GM18951 (cell line): ENCODE measurements at regions not wholly inside any gene's neighbourhood (a gene's known extent, or its start where the extent isn't known, plus 50 kb on each side); places are given as distances from the start of the nearest gene placed in this dataset.

Source experiments
- POLR2A ChIP-seq: IDR thresholded peaks from 4 replicates; pipeline ENCODE4 v1.6.1; 2011; ENCODE audit warnings: mild to moderate bottlenecking; ENCODE audit not compliant: insufficient read length, insufficient read depth; ENCODE audit errors: extremely low read depth
- in situ Hi-C: fragments of 300-500 bp; cut with MboI; formaldehyde crosslinking; loops from one replicate; pipeline ENCODE4 v1.12.0; 2022; ENCODE audit warnings: low sequenced_read_pairs, mixed read lengths, inconsistent platforms; ENCODE audit not compliant: unreplicated experiment

DNA sequence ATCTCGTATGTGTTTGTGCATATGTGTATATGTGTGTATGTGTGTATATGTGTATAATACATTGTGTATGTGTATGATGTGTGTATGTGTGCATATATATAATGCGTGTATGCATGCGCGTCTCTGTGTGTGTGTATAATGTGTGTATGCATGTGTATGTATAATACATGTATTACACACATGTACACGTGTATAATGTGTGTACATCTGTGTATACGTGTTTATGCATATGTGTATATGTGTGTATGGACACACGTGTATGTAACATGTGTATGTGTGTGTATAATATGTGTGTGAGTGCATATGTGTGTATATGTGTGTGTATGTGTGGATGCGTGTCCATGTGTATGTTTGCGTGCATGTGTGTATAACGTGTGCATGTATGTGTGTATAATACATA is 433.7 kb upstream of the RBFOX1 start:
- TF ChIP-seq POLR2A, result no peak
- in situ Hi-C loops, result no loop called here

DNA sequence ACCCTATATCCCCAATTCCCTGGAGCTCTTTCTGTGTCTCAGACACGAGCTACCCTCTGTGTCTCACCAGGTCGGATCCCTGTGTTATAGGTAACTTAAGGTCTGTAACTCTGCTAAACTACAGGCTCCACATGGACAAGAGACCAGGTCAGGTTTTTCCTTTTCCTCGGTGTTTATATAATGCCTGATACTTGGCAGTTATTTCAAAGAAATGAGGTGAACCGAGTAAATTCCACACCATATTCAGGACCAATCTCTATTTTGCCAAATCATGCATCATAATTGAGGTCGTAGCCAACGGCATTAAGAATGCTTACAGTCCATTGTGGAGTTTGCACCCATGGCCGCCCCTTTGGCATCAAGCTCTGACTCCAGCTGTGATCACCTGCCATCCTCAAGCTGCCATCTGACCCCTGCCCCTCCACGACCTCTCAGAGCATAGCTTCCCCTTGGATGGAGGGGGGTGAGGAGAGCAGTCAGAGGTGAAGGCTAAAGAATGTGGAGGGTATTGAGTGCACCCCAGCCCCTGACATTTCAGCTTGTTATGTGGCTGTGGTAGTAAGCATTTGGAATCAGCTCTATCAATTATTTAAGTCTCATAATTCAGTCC is 434.7 kb upstream of the RBFOX1 start:
- in situ Hi-C loops, result no loop called here

DNA sequence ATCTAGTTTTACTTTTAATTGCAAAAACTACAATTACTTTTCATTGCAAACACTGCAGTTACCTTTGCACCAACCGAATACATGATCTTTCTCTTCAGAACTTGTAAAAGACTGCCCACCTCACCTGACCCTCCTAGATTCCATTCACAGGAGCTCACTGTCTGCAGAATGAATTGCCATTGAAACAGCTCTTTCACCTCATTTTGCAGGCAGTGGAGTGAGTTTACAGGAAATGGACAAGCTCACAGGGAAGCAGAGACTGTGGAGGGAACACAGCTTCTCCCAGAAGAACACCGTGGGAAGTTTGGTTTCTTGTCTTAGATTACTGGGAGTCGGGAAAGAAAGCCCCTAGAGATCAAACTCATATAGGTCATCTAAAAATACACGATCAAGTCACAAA is 439.7 kb upstream of the RBFOX1 start:
- in situ Hi-C loops, result no loop called here
- no peak for TF ChIP-seq POLR2A

More for the DNA sequence above, 434.7 kb upstream of the RBFOX1 start:
- TF ChIP-seq POLR2A, result no peak

DNA sequence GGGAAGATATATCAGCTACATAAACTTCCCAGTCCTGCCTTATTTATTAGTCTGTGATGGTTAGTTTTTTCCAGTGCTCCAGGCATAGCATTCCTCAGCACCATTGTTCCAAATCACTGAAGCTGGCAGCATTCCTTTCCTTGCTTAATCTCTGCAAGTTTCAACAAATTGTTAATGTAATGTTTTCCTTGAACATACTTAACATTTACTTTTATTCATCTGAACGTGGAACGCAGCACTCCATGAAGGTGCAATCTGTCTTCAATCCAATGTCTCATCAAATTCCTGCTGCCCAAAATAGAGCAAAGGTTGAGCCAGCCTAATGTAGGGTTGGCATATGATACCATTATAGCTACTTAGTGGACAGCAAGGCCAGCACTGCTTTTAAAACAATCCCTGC is 441.1 kb upstream of the RBFOX1 start:
- TF ChIP-seq POLR2A, result no peak
- in situ Hi-C loops, result no loop called here

DNA sequence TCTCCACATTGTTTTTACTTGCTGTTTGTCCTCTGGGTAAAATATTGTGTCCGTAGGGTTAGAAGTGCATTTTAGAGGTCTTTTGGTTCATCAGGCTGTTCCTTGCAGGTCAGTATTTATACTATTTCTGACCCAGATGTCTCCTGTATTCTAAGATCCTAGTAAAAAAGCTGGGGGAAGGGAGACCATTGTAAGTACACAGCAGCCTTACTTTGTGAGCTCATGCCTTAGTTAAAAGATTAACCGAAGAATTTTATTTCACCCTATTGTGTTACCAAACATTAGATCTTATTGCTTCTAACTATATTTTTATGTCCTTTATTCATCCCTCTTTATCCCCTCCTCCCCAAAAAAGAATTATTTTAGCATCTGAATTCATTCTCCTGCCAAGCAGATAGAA is 444.1 kb upstream of the RBFOX1 start:
- in situ Hi-C loops, result no loop called here
- TF ChIP-seq POLR2A, result no peak

DNA sequence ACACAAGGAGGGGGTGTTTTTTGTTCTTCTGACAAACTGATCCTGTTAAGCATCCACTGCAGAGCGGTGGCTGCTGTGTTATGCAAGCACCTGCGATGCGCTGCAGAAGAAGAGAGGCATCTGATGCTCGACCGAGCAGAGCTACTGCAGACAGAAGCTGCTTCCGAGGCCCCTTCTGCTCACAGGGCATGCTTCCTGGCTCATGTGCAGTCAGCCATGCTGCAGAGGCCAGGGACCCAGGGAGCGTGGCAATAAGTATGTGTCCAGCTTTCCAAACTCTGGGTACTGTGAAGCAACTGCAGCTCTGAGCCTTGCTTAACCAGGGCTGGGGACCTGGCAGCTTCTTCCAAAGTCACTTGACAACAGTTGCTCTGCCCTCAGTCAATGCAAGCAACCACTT is 448.6 kb upstream of the RBFOX1 start:
- in situ Hi-C loops, result no loop called here
- no peak for TF ChIP-seq POLR2A

DNA sequence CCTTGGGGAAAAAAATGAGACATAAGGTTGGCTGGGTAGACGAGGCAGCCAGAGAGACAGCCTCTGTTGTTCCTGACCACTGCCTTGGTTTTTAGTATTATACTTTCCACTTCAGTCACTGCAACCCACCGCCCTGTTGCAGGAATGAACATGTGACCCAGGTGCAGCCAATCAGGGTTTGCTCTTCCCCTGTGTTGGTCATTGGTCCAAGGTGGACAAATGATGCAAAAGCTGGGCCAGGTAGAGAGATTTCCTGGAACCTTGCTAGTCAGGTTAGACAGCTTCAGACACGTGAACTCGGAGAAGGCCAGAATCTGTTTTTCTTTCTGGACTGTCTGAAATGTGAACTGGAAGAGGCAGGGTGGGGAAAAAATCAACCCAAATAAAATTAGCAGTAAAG is 452.4 kb upstream of the RBFOX1 start:
- in situ Hi-C loops, result no loop called here
- TF ChIP-seq POLR2A, result no peak

DNA sequence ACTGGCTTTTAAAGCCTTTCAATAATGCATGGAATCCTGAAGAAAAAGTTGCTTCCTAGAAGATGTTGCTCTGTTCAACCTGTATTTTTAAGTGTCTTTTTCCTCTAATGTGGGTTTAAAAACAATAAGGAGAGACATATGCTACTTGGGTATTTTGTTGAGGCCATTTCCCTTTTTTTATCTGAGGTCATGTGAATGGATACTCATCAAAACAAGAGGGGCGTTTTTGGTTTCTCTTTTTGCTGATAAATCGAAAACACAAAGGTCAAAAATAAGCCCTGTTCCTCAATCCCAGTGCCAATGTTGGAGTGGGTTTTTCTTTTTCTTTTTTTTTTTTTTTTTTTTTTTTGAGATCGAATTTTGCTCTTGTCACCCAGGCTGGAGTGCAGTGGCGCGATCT is 468.0 kb upstream of the RBFOX1 start:
- in situ Hi-C loops, result no loop called here
- TF ChIP-seq POLR2A, result no peak

DNA sequence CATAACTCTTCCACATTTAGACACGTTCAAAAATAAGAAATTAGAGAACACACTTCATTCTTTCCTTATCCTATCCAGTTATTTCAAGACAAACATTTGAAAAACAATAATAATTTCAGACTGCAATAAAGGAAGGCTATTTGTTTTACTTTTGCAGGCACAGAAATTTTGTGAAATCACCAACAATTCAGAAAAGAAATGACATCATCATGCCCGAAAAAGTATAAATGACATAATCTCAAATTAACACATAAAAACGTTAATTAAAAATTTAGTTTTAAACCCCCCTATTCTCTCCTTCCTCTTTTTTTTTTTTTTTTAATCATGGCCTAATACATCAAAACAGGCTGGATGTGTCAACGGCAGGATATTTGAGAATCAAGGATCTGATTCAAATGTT is 468.4 kb upstream of the RBFOX1 start:
- in situ Hi-C loops, result no loop called here
- TF ChIP-seq POLR2A, result no peak

DNA sequence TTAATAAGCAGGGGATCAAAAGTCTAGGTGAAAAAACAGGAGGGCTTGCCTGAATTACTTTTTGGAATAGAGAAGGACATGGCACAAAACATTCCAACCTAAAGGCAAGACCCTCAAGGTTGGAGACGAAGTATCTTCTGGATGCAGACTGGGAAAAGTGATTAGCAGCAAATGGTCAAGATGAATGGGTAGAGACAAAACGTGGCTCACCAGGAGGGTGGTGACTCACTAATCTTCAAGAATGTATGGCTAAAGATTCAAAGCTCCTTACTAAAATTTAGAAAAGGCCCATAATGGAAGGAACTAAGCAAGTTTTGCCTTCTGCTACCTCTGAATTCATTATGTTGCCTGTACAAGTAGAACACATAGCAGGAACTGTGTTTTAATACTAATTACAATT is 469.5 kb upstream of the RBFOX1 start:
- in situ Hi-C loops, result no loop called here
- TF ChIP-seq POLR2A, result no peak

DNA sequence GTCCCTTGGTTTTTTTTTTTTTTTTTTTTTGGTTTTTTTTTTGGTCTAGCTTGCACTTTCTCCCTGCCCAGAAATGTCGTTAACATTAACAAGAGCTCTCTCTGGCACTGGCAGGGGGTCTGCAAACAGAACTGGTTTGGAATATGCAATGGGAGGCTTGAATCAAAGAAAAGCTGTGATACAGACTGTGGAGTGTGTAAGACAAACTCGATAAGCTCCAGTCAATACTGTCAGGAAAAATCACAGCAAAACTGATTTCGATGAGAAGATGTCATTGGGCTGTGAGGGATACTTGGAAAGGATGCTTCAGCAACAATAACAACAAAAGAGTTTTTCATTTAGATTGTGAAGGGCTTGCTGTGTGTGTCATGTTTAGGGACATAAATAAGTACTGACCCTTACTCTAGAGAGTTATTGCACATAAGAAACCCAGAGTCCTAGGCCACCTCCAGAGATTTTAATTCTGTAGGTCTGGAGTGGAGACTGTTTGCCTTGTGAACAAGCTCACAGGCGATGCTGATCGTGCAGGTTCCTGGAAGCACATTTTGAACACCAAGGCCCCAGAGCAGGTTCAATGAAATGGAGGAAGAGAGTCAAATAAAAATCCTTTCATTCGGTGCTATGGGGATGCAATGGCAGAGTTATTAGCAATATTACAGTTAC is 470.7 kb upstream of the RBFOX1 start:
- no peak for TF ChIP-seq POLR2A

DNA sequence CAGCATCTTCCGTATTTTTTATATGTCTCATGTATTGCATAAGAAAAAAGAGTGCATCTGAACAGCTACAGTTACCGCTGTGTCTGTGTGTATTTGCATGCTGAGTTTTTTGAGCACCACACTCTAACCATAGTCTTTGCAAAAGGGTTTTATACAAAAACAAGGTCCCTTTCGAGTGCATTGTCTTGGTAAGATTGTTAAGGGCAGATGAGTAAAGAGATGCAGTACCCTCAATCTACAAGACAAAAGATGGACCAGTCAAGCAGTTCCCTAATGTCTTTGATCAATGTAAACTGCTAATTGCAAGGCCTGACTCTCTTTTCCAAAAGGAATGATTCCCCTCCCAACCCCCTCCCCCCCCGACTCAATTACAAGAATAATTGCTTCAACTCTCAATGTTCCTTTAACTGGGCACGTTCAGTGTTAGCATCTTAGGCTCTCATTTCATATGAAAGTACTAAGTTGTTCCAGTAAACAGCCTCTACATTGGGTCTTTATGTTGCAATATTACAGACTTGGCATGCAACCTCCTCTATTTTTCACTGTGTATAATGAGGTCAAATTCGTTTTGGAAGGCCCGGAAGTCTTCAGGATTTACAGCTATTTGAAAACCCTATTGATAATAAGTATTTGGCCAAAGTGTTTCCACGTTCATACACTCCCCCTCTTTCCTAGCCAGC is 471.4 kb upstream of the RBFOX1 start:
- no peak for TF ChIP-seq POLR2A
- in situ Hi-C loops, result no loop called here

More for the DNA sequence above, 470.7 kb upstream of the RBFOX1 start:
- in situ Hi-C loops, result no loop called here

DNA sequence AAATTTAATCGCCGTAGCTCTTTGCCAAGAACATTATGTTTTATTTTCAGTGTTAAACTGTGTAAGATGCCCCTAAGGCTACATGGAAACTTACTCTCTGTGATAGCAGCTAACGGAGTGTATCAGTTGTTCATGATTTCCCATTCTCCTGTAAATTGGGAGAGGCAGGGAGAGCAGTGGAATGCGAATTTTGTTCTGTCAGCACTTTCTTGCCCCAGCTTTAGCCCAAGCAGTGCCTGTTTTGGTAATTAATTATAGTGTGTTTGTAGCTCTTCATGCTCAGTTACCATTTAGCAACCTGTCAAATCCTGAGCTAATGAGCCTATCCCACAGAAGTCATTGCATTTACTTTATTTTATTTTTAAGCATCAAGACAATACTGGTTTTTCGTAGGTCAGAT is 475.1 kb upstream of the RBFOX1 start:
- no peak for TF ChIP-seq POLR2A
- in situ Hi-C loops, result no loop called here

DNA sequence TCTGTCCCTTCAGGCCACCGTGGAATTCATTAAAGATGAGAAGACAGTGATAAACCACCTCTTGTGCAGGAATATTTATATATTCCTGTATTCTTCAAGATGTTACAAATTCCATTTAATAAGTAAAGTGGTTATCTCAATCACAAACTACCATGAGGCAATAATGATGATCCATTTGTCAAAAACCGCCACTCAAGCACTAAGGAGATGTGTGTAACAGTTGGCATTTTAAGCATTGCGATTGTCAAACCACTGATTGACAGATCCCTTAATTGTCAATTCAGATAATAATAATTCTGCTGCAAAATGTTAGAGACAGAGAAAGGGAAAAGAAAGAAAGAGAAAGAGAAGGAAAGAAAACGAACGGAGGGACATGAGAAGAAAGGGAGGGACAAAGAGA is 476.1 kb upstream of the RBFOX1 start:
- no peak for TF ChIP-seq POLR2A
- in situ Hi-C loops, result no loop called here

DNA sequence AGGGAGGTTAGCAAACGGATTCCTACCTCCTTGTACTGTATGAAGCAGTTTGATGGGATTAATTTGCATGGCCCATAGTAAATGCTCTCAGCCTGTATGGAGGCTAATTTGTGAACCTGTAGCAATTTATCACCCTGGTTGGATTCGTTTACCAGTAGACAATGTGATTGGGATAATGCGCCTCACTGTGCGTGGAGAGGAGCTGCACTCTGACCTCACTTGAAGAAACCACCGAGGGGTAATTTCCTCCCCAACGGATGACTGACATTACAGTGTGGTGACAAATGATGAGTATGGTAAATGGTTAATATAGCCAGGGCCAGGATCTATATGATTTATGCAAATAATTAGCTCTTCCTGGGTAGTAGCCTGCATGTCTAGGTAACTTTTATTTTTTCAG is 479.1 kb upstream of the RBFOX1 start:
- TF ChIP-seq POLR2A, result no peak
- in situ Hi-C loops, result no loop called here
